SK-N-MC (cell line): ENCODE measurements at regions not wholly inside any gene's neighbourhood (a gene's known extent, or its start where the extent isn't known, plus 50 kb on each side); places are given as distances from the start of the nearest gene placed in this dataset.

Source experiments
- EZH2 ChIP-seq: fragments of 200-600 bp; sonication (generic); IDR thresholded peaks from one replicate; pipeline ENCODE4 v1.6.1; 2017; ENCODE audit warnings: antibody characterized with exemption
- POLR2AphosphoS5 ChIP-seq: IDR thresholded peaks from 2 replicates; pipeline ENCODE4 v1.6.1; 2012; ENCODE audit warnings: mild to moderate bottlenecking, low read depth, low read length, borderline replicate concordance

DNA sequence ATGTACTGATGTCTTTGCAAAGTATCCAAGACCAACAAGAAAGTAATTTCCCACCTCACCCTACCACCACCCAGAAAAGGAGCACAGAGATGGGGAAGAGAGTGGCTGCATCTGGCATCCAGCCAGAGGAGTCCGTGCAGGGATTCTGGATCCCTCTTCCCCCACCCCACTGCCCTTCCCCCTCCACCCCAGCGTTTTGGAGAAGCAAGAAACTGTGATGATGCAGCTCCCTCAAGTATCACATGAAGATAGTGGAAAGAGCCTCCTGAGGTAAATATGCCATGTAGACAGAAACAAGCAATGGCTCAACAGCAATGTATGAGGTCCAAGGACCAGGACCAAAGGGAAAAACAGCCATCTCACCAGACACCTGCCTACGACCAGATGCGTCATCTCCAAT is 153.8 kb downstream of the DEPDC1B start:
- TF ChIP-seq POLR2AphosphoS5 (no peak), EZH2 (no peak)
